Astrocyte of the spinal cord (primary cell): ENCODE measurements at regions not wholly inside any gene's neighbourhood (a gene's known extent, or its start where the extent isn't known, plus 50 kb on each side); places are given as distances from the start of the nearest gene placed in this dataset.

Source experiments
- DNase-seq: peaks from one replicate; pipeline ENCODE4 v3.0.0; 2011; ENCODE audit warnings: low read depth, low spot score
- H3K4me3 ChIP-seq: 2 replicates; pipeline ENCODE4 v1.5.1; 2011; ENCODE audit warnings: low read depth, mild to moderate bottlenecking, low read length, moderate library complexity
- CTCF ChIP-seq: IDR thresholded peaks from 2 replicates; pipeline ENCODE4 v1.5.1; 2012; ENCODE audit warnings: low read depth, mild to moderate bottlenecking, low read length, inconsistent platforms
- in situ Hi-C: cut with HindIII; loops from 2 replicates; pipeline ENCODE4 v1.10.0; 2017; ENCODE audit warnings: low sequenced_read_pairs

GRCh38 chr3:18946524-18946923, 201.8 kb upstream of the KCNH8 start:
- H3K4me3 ChIP-seq, result no peak overlapping the region
- no peak for DNase-seq
- in situ Hi-C loops, result no loop called here
- no peak for TF ChIP-seq CTCF

GRCh38 chr3:18937574-18937973, 210.7 kb upstream of the KCNH8 start:
- TF ChIP-seq CTCF, result no peak
- H3K4me3 ChIP-seq, result no peak overlapping the region
- no peak for DNase-seq
- in situ Hi-C loops, result no loop called here

- in situ Hi-C loops, result no loop called here
- TF ChIP-seq CTCF, result no peak
- DNase-seq, result no peak
Measured at GRCh38 chr3:18919158-18919557, 229.2 kb upstream of the KCNH8 start.

GRCh38 chr3:18917923-18918322, 230.4 kb upstream of the KCNH8 start:
- TF ChIP-seq CTCF, result no peak
- no peak overlapping the region for H3K4me3 ChIP-seq
- in situ Hi-C loops, result no loop called here
- no peak for DNase-seq

More at GRCh38 chr3:18919158-18919557, 229.2 kb upstream of the KCNH8 start:
- no peak overlapping the region for H3K4me3 ChIP-seq

GRCh38 chr3:18902081-18902793, 246.1 kb upstream of the KCNH8 start:
- no peak overlapping the region for H3K4me3 ChIP-seq
- no peak for DNase-seq
- no peak for TF ChIP-seq CTCF
- in situ Hi-C loops, result no loop called here

GRCh38 chr3:18901571-18901970, 246.7 kb upstream of the KCNH8 start:
- H3K4me3 ChIP-seq, result no peak overlapping the region
- TF ChIP-seq CTCF, result no peak
- in situ Hi-C loops, result no loop called here
- no peak for DNase-seq

GRCh38 chr3:18900994-18901393, 247.3 kb upstream of the KCNH8 start:
- H3K4me3 ChIP-seq, result no peak overlapping the region
- in situ Hi-C loops, result no loop called here
- peak; percentile 11 for DNase-seq
- TF ChIP-seq CTCF, result no peak
